HUES64 (cell line): ENCODE measurements at regions not wholly inside any gene's neighbourhood (a gene's known extent, or its start where the extent isn't known, plus 50 kb on each side); places are given as distances from the start of the nearest gene placed in this dataset.

Experiments used
- H3K27ac ChIP-seq: 2 replicates; pipeline ENCODE4 v1.7.0; 2013; ENCODE audit warnings: low read depth, low read length, inconsistent platforms
- H3K27me3 ChIP-seq: 2 replicates; pipeline ENCODE4 v1.6.1; 2013; ENCODE audit warnings: mild to moderate bottlenecking, low read length; ENCODE audit not compliant: insufficient read depth
- H3K36me3 ChIP-seq: 2 replicates; pipeline ENCODE4 v1.6.1; 2013; ENCODE audit warnings: mild to moderate bottlenecking, low read length; ENCODE audit not compliant: insufficient read depth
- H3K4me1 ChIP-seq: 2 replicates; pipeline ENCODE4 v1.6.1; 2013; ENCODE audit warnings: mild to moderate bottlenecking, low read length, moderate library complexity; ENCODE audit not compliant: insufficient read depth
- H3K4me3 ChIP-seq: 2 replicates; pipeline ENCODE4 v1.5.1; 2013; ENCODE audit warnings: mild to moderate bottlenecking, low read length, moderate library complexity
- H3K9ac ChIP-seq: 2 replicates; pipeline ENCODE4 v1.6.1; 2013; ENCODE audit warnings: mild to moderate bottlenecking, low read depth, low read length
- H3K9me3 ChIP-seq: 2 replicates; pipeline ENCODE4 v1.6.1; 2013; ENCODE audit warnings: low read depth, low read length; ENCODE audit not compliant: insufficient read depth
- WGBS: fragments of 150-250, 120-280 bp; methylation state at CpG from one replicate; pipeline ENCODE4 v1.1.7; 2013; ENCODE audit warnings: missing lambda C conversion rate; 5-methylcytosine and 5-hydroxymethylcytosine counted together

- no peaks in the 10 kb centered on the region for H3K9me3 ChIP-seq
- H3K4me3 ChIP-seq: no peak overlapping the region
- WGBS: 89% methylated on average over 2 of the region's 2 CpGs
- H3K36me3 ChIP-seq: no peaks in the 10 kb centered on the region
- no peaks in the 10 kb centered on the region for H3K27me3 ChIP-seq
- H3K4me1 ChIP-seq: peaks cover 55% of the 10 kb centered on the region
- no peak overlapping the region for H3K9ac ChIP-seq
- no peak overlapping the region for H3K27ac ChIP-seq
These were observed 733.3 kb upstream of the FANCL start for GRCh38 chr2:58974426-58974825.

- H3K27ac ChIP-seq: no peak overlapping the region
- H3K27me3 ChIP-seq: no peaks in the 10 kb centered on the region
- H3K4me1 ChIP-seq: peaks cover 55% of the 10 kb centered on the region
- no peaks in the 10 kb centered on the region for H3K36me3 ChIP-seq
- H3K9ac ChIP-seq: peak overlapping the region; percentile 9; the same call in 1 of the 2 replicates
- no peaks in the 10 kb centered on the region for H3K9me3 ChIP-seq
- WGBS: 56% methylated on average over 5 of the region's 6 CpGs
- peak overlapping the region; percentile 9 for H3K4me3 ChIP-seq
These were observed 732.7 kb upstream of the FANCL start for GRCh38 chr2:58973811-58974281.

GRCh38 chr2:58972737-58973136 is 731.6 kb upstream of the FANCL start:
- H3K27me3 ChIP-seq: no peaks in the 10 kb centered on the region
- WGBS: 100% methylated on average over 1 of the region's 1 CpG
- H3K9me3 ChIP-seq: no peaks in the 10 kb centered on the region
- no peak overlapping the region for H3K27ac ChIP-seq
- H3K9ac ChIP-seq: no peak overlapping the region
- H3K4me1 ChIP-seq: peaks cover 55% of the 10 kb centered on the region
- H3K36me3 ChIP-seq: no peaks in the 10 kb centered on the region
- H3K4me3 ChIP-seq: no peak overlapping the region

GRCh38 chr2:58971511-58972360 is 730.6 kb upstream of the FANCL start:
- H3K4me1 ChIP-seq: peaks cover 48% of the 10 kb centered on the region

GRCh38 chr2:58970365-58970764 is 729.2 kb upstream of the FANCL start:
- Histone ChIP-seq H3K36me3 (no peaks in the 10 kb centered on the region), H3K4me1 (peaks cover 34% of the 10 kb centered on the region), H3K9ac (no peak overlapping the region), H3K27ac (no peak overlapping the region), H3K27me3 (no peaks in the 10 kb centered on the region), H3K4me3 (no peak overlapping the region), H3K9me3 (no peaks in the 10 kb centered on the region)
- 96% methylated on average over 4 of the region's 4 CpGs for WGBS

More at GRCh38 chr2:58971511-58972360, 730.6 kb upstream of the FANCL start:
- H3K9me3 ChIP-seq: no peaks in the 10 kb centered on the region
- H3K27me3 ChIP-seq: no peaks in the 10 kb centered on the region
- WGBS: 87% methylated on average over 13 of the region's 14 CpGs
- no peak overlapping the region for H3K27ac ChIP-seq
- H3K36me3 ChIP-seq: no peaks in the 10 kb centered on the region
- no peak overlapping the region for H3K9ac ChIP-seq
- H3K4me3 ChIP-seq: no peak overlapping the region

GRCh38 chr2:58968885-58969284 is 727.8 kb upstream of the FANCL start:
- Histone ChIP-seq H3K4me1 (peaks cover 20% of the 10 kb centered on the region), H3K27me3 (no peaks in the 10 kb centered on the region), H3K27ac (no peak overlapping the region), H3K9ac (no peak overlapping the region), H3K9me3 (no peaks in the 10 kb centered on the region), H3K36me3 (no peaks in the 10 kb centered on the region), H3K4me3 (no peak overlapping the region)
- WGBS: 90% methylated on average over 2 of the region's 2 CpGs

- H3K9me3 ChIP-seq: no peaks in the 10 kb centered on the region
- H3K36me3 ChIP-seq: no peaks in the 10 kb centered on the region
- no peak overlapping the region for H3K27ac ChIP-seq
- WGBS: 91% methylated on average over 4 of the region's 5 CpGs
- H3K27me3 ChIP-seq: no peaks in the 10 kb centered on the region
- H3K4me3 ChIP-seq: no peak overlapping the region
- no peak overlapping the region for H3K9ac ChIP-seq
- peaks cover 14% of the 10 kb centered on the region; the same call in 1 of the 2 replicates for H3K4me1 ChIP-seq
These were observed 726.6 kb upstream of the FANCL start for GRCh38 chr2:58967736-58968135.

GRCh38 chr2:58965602-58966001 is 724.5 kb upstream of the FANCL start:
- Histone ChIP-seq H3K36me3 (no peaks in the 10 kb centered on the region), H3K27ac (no peak overlapping the region), H3K9me3 (no peaks in the 10 kb centered on the region), H3K4me3 (no peak overlapping the region), H3K4me1 (peaks cover 2% of the 10 kb centered on the region; the same call in 1 of the 2 replicates), H3K27me3 (no peaks in the 10 kb centered on the region), H3K9ac (no peak overlapping the region)
- 96% methylated on average over 2 of the region's 2 CpGs for WGBS

- H3K4me3 ChIP-seq: no peak overlapping the region
- 95% methylated on average over 8 of the region's 8 CpGs for WGBS
These were observed 718.9 kb upstream of the FANCL start for GRCh38 chr2:58959996-58960395.

GRCh38 chr2:58957188-58957840 is 716.2 kb upstream of the FANCL start:
- no peak overlapping the region for H3K9ac ChIP-seq
- no peak overlapping the region for H3K27ac ChIP-seq
- peaks cover 24% of the 10 kb centered on the region for H3K4me1 ChIP-seq
- no peaks in the 10 kb centered on the region for H3K9me3 ChIP-seq
- 89% methylated on average over 4 of the region's 4 CpGs for WGBS
- H3K36me3 ChIP-seq: no peaks in the 10 kb centered on the region
- H3K4me3 ChIP-seq: no peak overlapping the region
- no peaks in the 10 kb centered on the region for H3K27me3 ChIP-seq

More at GRCh38 chr2:58959996-58960395, 718.9 kb upstream of the FANCL start:
- H3K9me3 ChIP-seq: no peaks in the 10 kb centered on the region
- no peaks in the 10 kb centered on the region for H3K36me3 ChIP-seq
- no peaks in the 10 kb centered on the region for H3K27me3 ChIP-seq
- H3K4me1 ChIP-seq: peaks cover 9% of the 10 kb centered on the region
- H3K9ac ChIP-seq: no peak overlapping the region
- H3K27ac ChIP-seq: no peak overlapping the region

GRCh38 chr2:58954880-58955385 is 713.8 kb upstream of the FANCL start:
- no peak overlapping the region for H3K27ac ChIP-seq
- H3K4me1 ChIP-seq: peaks cover 24% of the 10 kb centered on the region
- no peak overlapping the region for H3K9ac ChIP-seq
- H3K4me3 ChIP-seq: no peak overlapping the region
- 53% methylated on average over 11 of the region's 11 CpGs for WGBS
- no peaks in the 10 kb centered on the region for H3K9me3 ChIP-seq
- no peaks in the 10 kb centered on the region for H3K36me3 ChIP-seq
- no peaks in the 10 kb centered on the region for H3K27me3 ChIP-seq
